Gastroesophageal sphincter (tissue), 3 donors: ENCODE measurements at regions not wholly inside any gene's neighbourhood (a gene's known extent, or its start where the extent isn't known, plus 50 kb on each side); places are given as distances from the start of the nearest gene placed in this dataset.

Experiments
- EP300 ChIP-seq: sonication (generic); formaldehyde crosslinking; IDR thresholded peaks from one replicate; pipeline ENCODE4 v1.6.1; 2017; ENCODE audit warnings: antibody characterized with exemption, mild to moderate bottlenecking
- POLR2AphosphoS5 ChIP-seq: sonication (generic); formaldehyde crosslinking; IDR thresholded peaks from one replicate; pipeline ENCODE4 v1.6.1; 2017; ENCODE audit warnings: antibody characterized with exemption
- TF ChIP-seq, protein P1 (sequence below), 4 experiments: fragments of 200-600 bp in 2 of 4; fragments of 450-650 bp in 2 of 4; sonication (generic) in 1 of 4; IDR thresholded peaks; one replicate each; pipeline ENCODE4 v1.5.1; 2017 to 2019; ENCODE audit warnings: antibody characterized with exemption in 4 of 4, mild to moderate bottlenecking in 2 of 4, moderate library complexity in 2 of 4

DNA sequence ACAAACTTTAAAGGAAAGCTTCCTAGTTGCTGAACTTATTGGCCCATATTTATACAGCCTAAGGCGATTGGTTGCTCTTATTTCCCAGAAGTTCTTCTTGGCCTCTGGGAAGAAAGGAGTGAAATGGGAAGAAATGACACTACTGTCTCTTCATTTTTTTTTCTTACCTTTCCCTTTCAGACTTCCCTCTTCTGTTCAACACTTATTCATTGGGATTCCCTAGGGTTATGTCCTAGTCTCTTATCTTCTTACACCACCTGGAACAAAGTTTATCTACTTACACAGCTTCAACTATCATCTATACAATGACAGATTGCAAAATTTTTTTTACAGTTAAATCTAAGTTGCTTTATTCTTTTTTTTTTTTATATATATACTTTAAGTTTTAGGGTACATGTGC, 68.0 kb downstream of the SNX12 start:
- TF ChIP-seq, protein P1, sequence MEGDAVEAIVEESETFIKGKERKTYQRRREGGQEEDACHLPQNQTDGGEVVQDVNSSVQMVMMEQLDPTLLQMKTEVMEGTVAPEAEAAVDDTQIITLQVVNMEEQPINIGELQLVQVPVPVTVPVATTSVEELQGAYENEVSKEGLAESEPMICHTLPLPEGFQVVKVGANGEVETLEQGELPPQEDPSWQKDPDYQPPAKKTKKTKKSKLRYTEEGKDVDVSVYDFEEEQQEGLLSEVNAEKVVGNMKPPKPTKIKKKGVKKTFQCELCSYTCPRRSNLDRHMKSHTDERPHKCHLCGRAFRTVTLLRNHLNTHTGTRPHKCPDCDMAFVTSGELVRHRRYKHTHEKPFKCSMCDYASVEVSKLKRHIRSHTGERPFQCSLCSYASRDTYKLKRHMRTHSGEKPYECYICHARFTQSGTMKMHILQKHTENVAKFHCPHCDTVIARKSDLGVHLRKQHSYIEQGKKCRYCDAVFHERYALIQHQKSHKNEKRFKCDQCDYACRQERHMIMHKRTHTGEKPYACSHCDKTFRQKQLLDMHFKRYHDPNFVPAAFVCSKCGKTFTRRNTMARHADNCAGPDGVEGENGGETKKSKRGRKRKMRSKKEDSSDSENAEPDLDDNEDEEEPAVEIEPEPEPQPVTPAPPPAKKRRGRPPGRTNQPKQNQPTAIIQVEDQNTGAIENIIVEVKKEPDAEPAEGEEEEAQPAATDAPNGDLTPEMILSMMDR (IDR thresholded peaks at IDR 0.05): no peak
- TF ChIP-seq EP300 (no peak), POLR2AphosphoS5 (no peak)
